ENCODE measurements at regions not wholly inside any gene's neighbourhood (a gene's known extent, or its start where the extent isn't known, plus 50 kb on each side); places are given as distances from the start of the nearest gene placed in this dataset.

- CTCF ChIA-PET = interaction anchor here (0.6 to 2.0 kb wide), 5 partner anchors 13 to 174 kb away, joined by 3 to 5 read pairs (median 4); partner anchors contain the start of gene RNF144B
- BruUV-seq (replicated peaks) = no TSS peak
- dilution Hi-C loops (cut with MboI; ENCODE audit: extremely low pct_ligation_motif_present, low sequenced_read_pairs) = no loop called here
Observed at GRCh38 chr6:18329776-18330175, 57.4 kb upstream of the RNF144B start.

More at GRCh38 chr6:18329776-18330175, 57.4 kb upstream of the RNF144B start:
- H3K9me1 ChIP-seq (replicated peaks; ENCODE audit: control insufficient read depth, extremely low read depth, insufficient read depth, low read length) = no peaks in the 10 kb centered on the region
- no peak overlapping the region for H3K4me2 ChIP-seq (ENCODE audit: insufficient read depth, low read length)
- no peaks in the 10 kb centered on the region for H3K27me3 ChIP-seq (ENCODE audit: control insufficient read depth in 2 of 2, insufficient read depth in 2 of 2, low read length in 2 of 2)
- no peak overlapping the region for H3K4me3 ChIP-seq (replicated peaks in 1 of 3; ENCODE audit: insufficient read depth in 1 of 3, low read depth in 1 of 3, low read length in 3 of 3)
- no peaks in the 10 kb centered on the region for H3K9me3 ChIP-seq (replicated peaks; ENCODE audit: control insufficient read depth, insufficient read depth, low read length)
- FAIRE-seq (no peak), DNase-seq (ENCODE audit: low read depth, low spot score) (no peak)
- POLR2A ChIA-PET = no interaction called here
- no peak overlapping the region for H2AFZ ChIP-seq (ENCODE audit: low read depth, low read length)
- no peaks in the 10 kb centered on the region for H3K36me3 ChIP-seq (ENCODE audit: control insufficient read depth in 2 of 2, extremely low read depth in 1 of 2, insufficient read depth in 2 of 2, low read length in 2 of 2)
- TF ChIP-seq POLR2AphosphoS5 (IDR thresholded peaks at IDR 0.05; ENCODE audit: insufficient read depth, low read depth, low read length) (no peak), MYC (IDR thresholded peaks at IDR 0.05; ENCODE audit: low read depth, low read length) (no peak), POLR2A (IDR thresholded peaks at IDR 0.05; ENCODE audit: low read depth, low read length) (no peak), FOS (IDR thresholded peaks at IDR 0.05; ENCODE audit: borderline replicate concordance, insufficient read depth, low read length) (no peak), EZH2 (IDR thresholded peaks at IDR 0.05; ENCODE audit: borderline replicate concordance, low read depth, low read length, severe bottlenecking) (no peak), GATA2 (IDR thresholded peaks at IDR 0.05; ENCODE audit: insufficient read depth, insufficient read length, low read depth, low read length) (no peak), JUN (IDR thresholded peaks at IDR 0.05; ENCODE audit: borderline replicate concordance, insufficient read depth, insufficient read length, low read depth) (no peak)
- TF ChIP-seq, protein P1, sequence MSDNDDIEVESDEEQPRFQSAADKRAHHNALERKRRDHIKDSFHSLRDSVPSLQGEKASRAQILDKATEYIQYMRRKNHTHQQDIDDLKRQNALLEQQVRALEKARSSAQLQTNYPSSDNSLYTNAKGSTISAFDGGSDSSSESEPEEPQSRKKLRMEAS (IDR thresholded peaks at IDR 0.05; ENCODE audit: insufficient read depth, insufficient read length) = no peak
- TF ChIP-seq, protein P2, sequence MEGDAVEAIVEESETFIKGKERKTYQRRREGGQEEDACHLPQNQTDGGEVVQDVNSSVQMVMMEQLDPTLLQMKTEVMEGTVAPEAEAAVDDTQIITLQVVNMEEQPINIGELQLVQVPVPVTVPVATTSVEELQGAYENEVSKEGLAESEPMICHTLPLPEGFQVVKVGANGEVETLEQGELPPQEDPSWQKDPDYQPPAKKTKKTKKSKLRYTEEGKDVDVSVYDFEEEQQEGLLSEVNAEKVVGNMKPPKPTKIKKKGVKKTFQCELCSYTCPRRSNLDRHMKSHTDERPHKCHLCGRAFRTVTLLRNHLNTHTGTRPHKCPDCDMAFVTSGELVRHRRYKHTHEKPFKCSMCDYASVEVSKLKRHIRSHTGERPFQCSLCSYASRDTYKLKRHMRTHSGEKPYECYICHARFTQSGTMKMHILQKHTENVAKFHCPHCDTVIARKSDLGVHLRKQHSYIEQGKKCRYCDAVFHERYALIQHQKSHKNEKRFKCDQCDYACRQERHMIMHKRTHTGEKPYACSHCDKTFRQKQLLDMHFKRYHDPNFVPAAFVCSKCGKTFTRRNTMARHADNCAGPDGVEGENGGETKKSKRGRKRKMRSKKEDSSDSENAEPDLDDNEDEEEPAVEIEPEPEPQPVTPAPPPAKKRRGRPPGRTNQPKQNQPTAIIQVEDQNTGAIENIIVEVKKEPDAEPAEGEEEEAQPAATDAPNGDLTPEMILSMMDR (IDR thresholded peaks at IDR 0.05; ENCODE audit: extremely low read depth in 1 of 2, insufficient read depth in 1 of 2, low read depth in 1 of 2, low read length in 2 of 2) = no peak
- intact Hi-C loops (cut with micrococcal nuclease) = loop anchor here (5.0 kb wide), 1 partner anchor 43 kb away; no protein-coding TSS in a partner anchor
- no peaks in the 10 kb centered on the region for H3K79me2 ChIP-seq (ENCODE audit: control insufficient read depth, insufficient read depth, low read length)
- H3K4me1 ChIP-seq (ENCODE audit: control insufficient read depth, extremely low read depth, insufficient read depth, low read length) = peaks cover 10% of the 10 kb centered on the region
- no peak overlapping the region for H3K9ac ChIP-seq (replicated peaks; ENCODE audit: extremely low read depth, insufficient read depth, low read length)
- no peak overlapping the region for H3K27ac ChIP-seq (ENCODE audit: insufficient read depth, low read depth, low read length)
- no peaks in the 10 kb centered on the region for H4K20me1 ChIP-seq (replicated peaks; ENCODE audit: control insufficient read depth, extremely low read depth, insufficient read depth, low read length)

Data from endothelial cell of umbilical vein (primary cell).